ENCODE measurements at regions not wholly inside any gene's neighbourhood (a gene's known extent, or its start where the extent isn't known, plus 50 kb on each side); places are given as distances from the start of the nearest gene placed in this dataset.

DNA sequence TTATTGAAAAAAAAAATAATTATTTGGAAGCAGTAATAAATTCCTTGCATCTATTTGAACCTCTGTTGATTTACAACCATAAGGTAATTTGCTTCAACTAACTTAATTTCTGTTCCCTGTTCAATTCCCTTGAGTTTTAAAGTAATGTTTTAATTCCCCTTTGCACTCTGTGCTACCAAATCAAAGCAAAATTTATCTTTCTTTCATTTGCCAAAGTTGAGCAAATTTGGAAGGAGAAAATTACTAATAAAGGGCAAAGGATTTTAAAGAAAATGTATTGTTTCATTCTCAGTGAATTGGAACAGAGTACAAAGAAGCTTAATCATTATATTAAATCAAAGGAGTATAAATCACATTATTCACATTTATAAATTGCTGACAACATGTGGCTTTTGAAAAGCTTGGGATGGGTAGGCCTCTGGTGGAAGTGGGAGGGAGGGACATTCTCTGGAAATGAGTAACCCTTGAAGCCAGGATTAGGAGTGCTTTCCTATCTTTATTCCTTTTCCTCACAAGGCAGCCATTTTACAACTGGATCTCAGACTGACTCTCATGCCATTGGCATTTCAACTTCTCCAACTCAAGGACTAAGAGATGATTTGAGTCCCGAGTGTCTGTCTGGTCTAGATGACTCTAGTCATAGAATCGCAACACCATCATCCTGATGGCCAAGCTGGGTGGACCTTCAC is 331.6 kb upstream of the DUSP10 start:
- H3K4me1 ChIP-seq (ENCODE audit: control insufficient read depth in 1 of 2, insufficient read depth in 2 of 2, low read length in 2 of 2) = no peaks in the 10 kb centered on the region
- H3K9me3 ChIP-seq (ENCODE audit: control insufficient read depth in 1 of 2, low read length in 2 of 2) = no peaks in the 10 kb centered on the region
- H3K36me3 ChIP-seq (ENCODE audit: control insufficient read depth in 1 of 2, insufficient read depth in 2 of 2, low read length in 2 of 2) = no peaks in the 10 kb centered on the region
- no peak overlapping the region for H3K27ac ChIP-seq (ENCODE audit: low read length)
- H3K4me3 ChIP-seq (ENCODE audit: low read depth in 1 of 2, low read length in 2 of 2) = no peak overlapping the region
- no peaks in the 10 kb centered on the region for H3K27me3 ChIP-seq (ENCODE audit: low read depth, low read length)

DNA sequence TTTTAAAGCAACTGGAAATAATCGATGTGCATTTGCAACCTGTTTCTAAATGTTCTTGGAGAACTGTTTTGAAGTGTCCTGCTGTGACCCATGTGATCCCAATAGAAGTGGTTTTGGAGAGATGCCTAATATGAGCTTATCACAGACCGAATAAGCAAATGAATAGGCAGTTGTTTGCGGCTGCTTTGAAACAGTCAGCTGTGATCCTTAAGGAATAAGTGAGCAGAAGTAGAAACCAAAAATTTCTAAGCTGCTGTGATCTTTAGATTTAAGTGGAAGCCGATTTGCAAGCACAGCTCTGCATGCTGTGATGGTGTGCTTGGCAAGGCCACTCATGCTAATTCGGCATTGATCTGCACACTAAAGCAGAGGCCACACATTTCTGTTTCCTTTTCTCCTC is 329.5 kb upstream of the DUSP10 start:
- Histone ChIP-seq H3K27me3 (ENCODE audit: low read depth, low read length) (no peaks in the 10 kb centered on the region), H3K9me3 (ENCODE audit: control insufficient read depth in 1 of 2, low read length in 2 of 2) (no peaks in the 10 kb centered on the region), H3K36me3 (ENCODE audit: control insufficient read depth in 1 of 2, insufficient read depth in 2 of 2, low read length in 2 of 2) (no peaks in the 10 kb centered on the region), H3K27ac (ENCODE audit: low read length) (no peak overlapping the region), H3K4me1 (ENCODE audit: control insufficient read depth in 1 of 2, insufficient read depth in 2 of 2, low read length in 2 of 2) (no peaks in the 10 kb centered on the region), H3K4me3 (ENCODE audit: low read depth in 1 of 2, low read length in 2 of 2) (no peak overlapping the region)

DNA sequence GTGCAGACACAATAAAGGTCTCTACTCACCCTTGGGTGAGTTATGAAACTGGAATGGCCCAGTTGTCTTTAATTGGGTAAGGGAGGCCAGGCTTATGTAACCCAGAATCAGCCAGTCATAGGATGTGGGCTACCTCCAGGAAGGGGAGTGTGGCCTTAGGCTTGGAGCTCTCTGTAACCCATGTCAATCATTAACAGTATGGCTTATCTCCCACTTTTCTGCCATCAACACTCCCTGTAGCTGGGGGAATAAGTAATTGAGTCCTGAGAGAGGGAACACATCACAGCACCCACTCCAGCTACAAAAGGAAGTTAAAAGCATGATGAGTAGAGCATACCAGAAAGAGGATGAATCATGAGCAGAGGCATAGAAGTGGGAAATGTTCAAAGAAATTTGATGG is 327.0 kb upstream of the DUSP10 start:
- Histone ChIP-seq H3K9me3 (ENCODE audit: control insufficient read depth in 1 of 2, low read length in 2 of 2) (peaks cover 0 to 5% of the 10 kb centered on the region in 2 donors), H3K27me3 (ENCODE audit: low read depth, low read length) (no peaks in the 10 kb centered on the region), H3K4me1 (ENCODE audit: control insufficient read depth in 1 of 2, insufficient read depth in 2 of 2, low read length in 2 of 2) (no peaks in the 10 kb centered on the region), H3K4me3 (ENCODE audit: low read depth in 1 of 2, low read length in 2 of 2) (no peak overlapping the region), H3K27ac (ENCODE audit: low read length) (no peak overlapping the region), H3K36me3 (ENCODE audit: control insufficient read depth in 1 of 2, insufficient read depth in 2 of 2, low read length in 2 of 2) (no peaks in the 10 kb centered on the region)

DNA sequence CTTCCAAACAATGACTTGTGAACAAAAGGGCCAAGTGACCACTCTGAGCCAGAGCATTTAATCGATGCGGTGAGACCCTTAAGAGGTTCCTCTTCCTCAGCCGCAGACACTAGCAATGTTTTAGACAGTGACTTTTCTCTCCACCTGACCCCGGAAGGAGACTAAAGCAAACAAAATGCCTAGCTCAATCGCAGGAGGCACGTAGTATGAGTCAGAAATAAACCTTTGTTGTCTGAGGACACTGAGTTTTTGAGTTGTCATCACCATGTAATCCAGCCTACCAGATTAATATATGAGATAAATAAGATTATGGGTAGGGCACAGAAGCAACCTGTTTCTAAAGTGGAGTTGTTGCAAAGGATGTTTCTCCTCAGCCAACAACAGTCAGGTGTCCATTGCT is 326.2 kb upstream of the DUSP10 start:
- no peak overlapping the region for H3K27ac ChIP-seq (ENCODE audit: low read length)
- H3K36me3 ChIP-seq (ENCODE audit: control insufficient read depth in 1 of 2, insufficient read depth in 2 of 2, low read length in 2 of 2) = no peaks in the 10 kb centered on the region
- H3K9me3 ChIP-seq (ENCODE audit: control insufficient read depth in 1 of 2, low read length in 2 of 2) = peaks cover 0 to 5% of the 10 kb centered on the region in 2 donors
- H3K27me3 ChIP-seq (ENCODE audit: low read depth, low read length) = no peaks in the 10 kb centered on the region
- H3K4me1 ChIP-seq (ENCODE audit: control insufficient read depth in 1 of 2, insufficient read depth in 2 of 2, low read length in 2 of 2) = no peaks in the 10 kb centered on the region
- no peak overlapping the region for H3K4me3 ChIP-seq (ENCODE audit: low read depth in 1 of 2, low read length in 2 of 2)

DNA sequence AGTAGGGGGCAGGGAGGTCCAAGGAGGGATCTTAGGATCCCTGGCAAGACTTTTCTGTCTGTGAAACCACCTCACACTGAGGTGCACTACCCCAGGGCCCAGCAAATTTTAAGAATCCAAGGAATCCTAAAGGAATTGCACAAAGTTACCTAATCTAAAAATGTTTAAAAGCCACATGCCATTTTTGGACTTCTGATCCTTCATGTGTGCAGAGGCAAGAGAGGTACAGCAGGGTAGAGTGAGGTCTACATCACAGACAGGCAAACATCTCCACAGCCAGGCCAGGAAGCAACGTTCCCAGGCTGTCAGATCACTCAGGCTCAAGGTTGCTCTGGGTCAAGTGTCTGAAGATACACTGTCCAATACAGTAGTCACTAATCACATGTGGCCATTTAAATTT is 324.6 kb upstream of the DUSP10 start:
- Histone ChIP-seq H3K9me3 (ENCODE audit: control insufficient read depth in 1 of 2, low read length in 2 of 2) (peaks cover 0 to 5% of the 10 kb centered on the region in 2 donors), H3K4me3 (ENCODE audit: low read depth in 1 of 2, low read length in 2 of 2) (no peak overlapping the region)

DNA sequence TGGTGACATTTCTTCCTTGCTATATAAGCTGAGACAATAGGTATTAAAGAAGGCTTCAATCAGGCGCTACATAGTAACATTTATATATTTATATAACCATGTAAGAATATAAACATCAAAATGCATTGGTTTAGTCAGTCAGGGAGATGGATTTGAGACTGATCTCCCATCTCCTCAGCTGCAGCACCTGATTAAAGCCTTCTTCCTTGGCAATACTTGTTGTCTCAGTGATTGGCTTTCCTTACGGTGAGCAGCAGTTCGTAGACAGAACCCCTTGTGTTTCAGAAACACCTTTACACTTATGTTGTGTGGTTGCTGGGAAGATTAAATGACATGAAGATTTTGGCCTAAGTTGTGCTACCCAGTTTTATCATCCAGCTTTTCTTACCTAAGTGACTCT is 323.3 kb upstream of the DUSP10 start:
- no peaks in the 10 kb centered on the region for H3K27me3 ChIP-seq (ENCODE audit: low read depth, low read length)
- no peak overlapping the region for H3K27ac ChIP-seq (ENCODE audit: low read length)
- no peaks in the 10 kb centered on the region for H3K36me3 ChIP-seq (ENCODE audit: control insufficient read depth in 1 of 2, insufficient read depth in 2 of 2, low read length in 2 of 2)
- peaks cover 0 to 5% of the 10 kb centered on the region in 2 donors for H3K9me3 ChIP-seq (ENCODE audit: control insufficient read depth in 1 of 2, low read length in 2 of 2)
- no peaks in the 10 kb centered on the region for H3K4me1 ChIP-seq (ENCODE audit: control insufficient read depth in 1 of 2, insufficient read depth in 2 of 2, low read length in 2 of 2)
- H3K4me3 ChIP-seq (ENCODE audit: low read depth in 1 of 2, low read length in 2 of 2) = no peak overlapping the region

More for the DNA sequence above, 324.6 kb upstream of the DUSP10 start:
- H3K27me3 ChIP-seq (ENCODE audit: low read depth, low read length) = no peaks in the 10 kb centered on the region
- no peaks in the 10 kb centered on the region for H3K4me1 ChIP-seq (ENCODE audit: control insufficient read depth in 1 of 2, insufficient read depth in 2 of 2, low read length in 2 of 2)
- no peak overlapping the region for H3K27ac ChIP-seq (ENCODE audit: low read length)
- H3K36me3 ChIP-seq (ENCODE audit: control insufficient read depth in 1 of 2, insufficient read depth in 2 of 2, low read length in 2 of 2) = no peaks in the 10 kb centered on the region

DNA sequence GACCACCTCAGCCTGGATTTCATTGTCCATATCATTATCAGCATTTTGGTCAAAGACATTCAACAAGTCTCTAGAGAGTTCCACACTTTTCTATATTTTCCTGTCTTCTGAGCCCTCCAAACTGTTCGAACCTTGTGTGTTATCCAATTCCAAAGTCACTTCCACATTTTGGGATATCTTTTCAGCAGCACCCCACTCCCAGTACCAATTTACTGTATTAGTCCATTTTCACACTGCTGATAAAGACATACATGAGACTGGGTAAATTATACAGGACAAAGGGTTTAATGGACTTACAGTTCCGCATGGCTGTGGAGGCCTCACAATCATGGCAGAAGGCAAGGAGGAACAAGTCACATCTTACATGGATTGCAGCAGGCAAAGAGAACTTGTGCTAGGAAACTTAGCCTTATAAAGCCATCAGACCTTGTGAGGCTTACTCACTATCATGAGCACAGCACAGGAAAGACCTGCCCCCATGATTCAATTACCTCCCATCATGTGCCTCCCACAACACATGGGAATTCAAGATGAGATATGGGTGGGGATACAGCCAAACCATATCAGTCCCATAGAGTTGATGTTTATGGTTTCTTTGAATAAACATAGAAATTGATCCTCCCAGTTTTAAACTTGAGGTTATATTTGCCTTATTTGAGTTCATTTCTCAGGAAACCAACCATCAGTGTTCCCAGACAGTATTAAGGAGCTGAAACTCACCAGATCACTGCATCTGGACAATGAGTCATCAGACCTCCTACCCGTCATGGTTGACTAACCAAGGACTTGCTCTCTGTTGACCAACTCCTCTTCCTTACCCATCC is 322.7 kb upstream of the DUSP10 start:
- H3K4me1 ChIP-seq (ENCODE audit: control insufficient read depth in 1 of 2, insufficient read depth in 2 of 2, low read length in 2 of 2) = no peaks in the 10 kb centered on the region
- no peak overlapping the region for H3K4me3 ChIP-seq (ENCODE audit: low read depth in 1 of 2, low read length in 2 of 2)
- no peaks in the 10 kb centered on the region for H3K36me3 ChIP-seq (ENCODE audit: control insufficient read depth in 1 of 2, insufficient read depth in 2 of 2, low read length in 2 of 2)
- no peak overlapping the region for H3K27ac ChIP-seq (ENCODE audit: low read length)
- peaks cover 0 to 5% of the 10 kb centered on the region in 2 donors for H3K9me3 ChIP-seq (ENCODE audit: control insufficient read depth in 1 of 2, low read length in 2 of 2)
- H3K27me3 ChIP-seq (ENCODE audit: low read depth, low read length) = no peaks in the 10 kb centered on the region

DNA sequence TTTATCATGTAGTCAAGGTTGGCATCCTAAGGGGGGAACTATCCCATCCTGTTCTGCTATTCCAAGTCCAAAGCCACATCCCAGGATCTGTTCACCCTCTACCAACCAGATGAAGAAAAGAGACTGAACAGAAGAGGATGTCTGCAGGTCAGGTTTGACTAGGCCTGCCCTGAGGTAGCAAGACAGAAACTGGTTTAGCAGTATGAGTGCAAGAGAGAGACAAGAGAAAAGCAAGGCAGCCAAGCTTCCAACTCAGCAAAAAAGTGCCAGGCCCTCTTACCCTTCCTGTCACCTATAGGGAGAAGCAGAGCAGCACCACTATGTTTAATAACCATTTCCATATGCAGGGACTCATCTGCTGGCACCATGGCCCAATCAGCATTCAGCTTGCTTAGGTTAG is 320.8 kb upstream of the DUSP10 start:
- no peaks in the 10 kb centered on the region for H3K4me1 ChIP-seq (ENCODE audit: control insufficient read depth in 1 of 2, insufficient read depth in 2 of 2, low read length in 2 of 2)
- peaks cover 0 to 5% of the 10 kb centered on the region in 2 donors for H3K9me3 ChIP-seq (ENCODE audit: control insufficient read depth in 1 of 2, low read length in 2 of 2)
- no peaks in the 10 kb centered on the region for H3K36me3 ChIP-seq (ENCODE audit: control insufficient read depth in 1 of 2, insufficient read depth in 2 of 2, low read length in 2 of 2)
- H3K4me3 ChIP-seq (ENCODE audit: low read depth in 1 of 2, low read length in 2 of 2) = no peak overlapping the region
- no peaks in the 10 kb centered on the region for H3K27me3 ChIP-seq (ENCODE audit: low read depth, low read length)
- no peak overlapping the region for H3K27ac ChIP-seq (ENCODE audit: low read length)

DNA sequence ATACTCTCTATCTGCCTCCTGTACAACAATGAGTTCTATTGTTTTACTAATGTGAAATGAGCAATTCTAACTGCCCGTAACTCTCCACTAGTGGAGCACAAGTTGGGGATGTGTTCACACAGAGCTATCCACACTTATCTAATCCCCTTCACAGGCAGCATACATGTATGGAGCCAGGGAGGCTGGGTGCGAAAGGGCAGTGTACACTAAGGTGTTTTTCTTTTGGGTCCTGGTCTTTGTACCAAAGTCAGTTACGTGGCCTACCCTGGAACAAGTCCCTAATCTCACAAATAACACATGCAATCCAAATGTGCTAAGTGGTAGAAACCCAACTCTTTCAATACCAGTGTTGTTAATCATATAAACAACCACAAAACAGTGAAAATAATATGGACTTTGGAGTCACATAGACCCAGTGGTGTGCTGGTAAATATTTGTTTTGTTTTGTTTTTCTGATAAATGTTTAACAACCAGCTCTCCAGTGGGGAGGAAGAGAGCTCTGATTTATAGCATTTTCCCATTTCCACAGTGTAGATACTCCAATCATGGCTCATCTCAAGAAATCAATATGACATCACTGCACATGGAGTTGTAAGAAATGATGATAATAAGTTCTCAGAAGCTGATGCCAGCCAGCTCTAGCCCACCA is 319.9 kb upstream of the DUSP10 start:
- Histone ChIP-seq H3K9me3 (ENCODE audit: control insufficient read depth in 1 of 2, low read length in 2 of 2) (peaks cover 0 to 5% of the 10 kb centered on the region in 2 donors), H3K4me1 (ENCODE audit: control insufficient read depth in 1 of 2, insufficient read depth in 2 of 2, low read length in 2 of 2) (no peaks in the 10 kb centered on the region), H3K27ac (ENCODE audit: low read length) (no peak overlapping the region), H3K4me3 (ENCODE audit: low read depth in 1 of 2, low read length in 2 of 2) (no peak overlapping the region), H3K36me3 (ENCODE audit: control insufficient read depth in 1 of 2, insufficient read depth in 2 of 2, low read length in 2 of 2) (no peaks in the 10 kb centered on the region), H3K27me3 (ENCODE audit: low read depth, low read length) (no peaks in the 10 kb centered on the region)

DNA sequence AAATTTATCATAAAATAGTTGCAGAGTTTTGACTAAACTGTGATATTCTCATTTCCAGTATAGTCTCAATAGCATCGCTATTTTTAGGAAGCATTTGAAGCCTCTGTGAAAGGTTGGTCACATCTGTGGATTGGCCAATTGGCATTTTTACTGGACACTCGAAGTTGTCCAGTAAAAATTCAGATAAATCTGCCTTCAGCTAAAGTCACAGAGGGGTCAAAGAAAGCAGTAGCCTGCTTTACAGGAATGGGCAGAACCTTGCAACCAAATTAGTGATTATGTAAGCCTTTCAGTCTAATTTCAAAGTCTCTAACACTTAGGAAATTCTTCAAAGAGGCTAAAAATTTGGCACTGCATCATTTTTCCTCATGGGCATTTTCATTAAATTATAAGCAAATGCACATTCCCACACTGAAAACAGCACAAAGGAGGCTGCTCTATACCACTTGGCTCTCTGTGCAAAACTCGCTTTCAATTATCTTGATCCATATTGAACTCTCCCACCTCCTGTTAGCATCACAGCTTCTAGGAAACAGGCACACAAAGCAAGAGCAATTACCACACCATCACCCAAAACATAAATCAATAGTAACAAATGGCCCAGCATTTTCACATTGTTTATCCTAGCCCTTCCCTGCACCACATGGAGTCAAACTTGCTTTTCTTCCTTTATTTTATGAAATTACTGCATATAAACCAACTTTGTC is 318.5 kb upstream of the DUSP10 start:
- no peaks in the 10 kb centered on the region for H3K36me3 ChIP-seq (ENCODE audit: control insufficient read depth in 1 of 2, insufficient read depth in 2 of 2, low read length in 2 of 2)
- H3K27me3 ChIP-seq (ENCODE audit: low read depth, low read length) = no peaks in the 10 kb centered on the region
- no peaks in the 10 kb centered on the region for H3K4me1 ChIP-seq (ENCODE audit: control insufficient read depth in 1 of 2, insufficient read depth in 2 of 2, low read length in 2 of 2)
- H3K27ac ChIP-seq (ENCODE audit: low read length) = no peak overlapping the region
- peaks cover 0 to 5% of the 10 kb centered on the region in 2 donors for H3K9me3 ChIP-seq (ENCODE audit: control insufficient read depth in 1 of 2, low read length in 2 of 2)
- H3K4me3 ChIP-seq (ENCODE audit: low read depth in 1 of 2, low read length in 2 of 2) = no peak overlapping the region

DNA sequence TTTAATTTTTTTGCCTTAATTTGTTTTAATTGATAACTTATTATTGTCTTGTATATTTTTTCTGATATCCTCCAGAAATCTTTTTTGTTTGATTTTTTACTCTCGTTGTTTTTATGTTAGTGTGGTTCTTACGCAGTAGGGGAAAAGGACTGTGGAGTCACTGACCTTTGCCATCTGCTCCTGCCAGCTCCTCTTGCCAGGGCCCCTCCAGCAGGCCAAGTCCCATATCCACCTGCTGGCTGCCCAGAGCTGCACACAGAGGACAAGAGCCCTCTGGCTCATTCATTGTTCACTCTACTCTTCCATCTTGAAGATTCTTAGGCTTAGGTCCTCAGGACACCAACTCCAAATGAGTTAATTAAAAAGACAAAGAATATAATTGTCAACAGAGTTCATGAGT is 316.4 kb upstream of the DUSP10 start:
- no peaks in the 10 kb centered on the region for H3K9me3 ChIP-seq (ENCODE audit: control insufficient read depth in 1 of 2, low read length in 2 of 2)
- H3K36me3 ChIP-seq (ENCODE audit: control insufficient read depth in 1 of 2, insufficient read depth in 2 of 2, low read length in 2 of 2) = no peaks in the 10 kb centered on the region
- no peak overlapping the region for H3K27ac ChIP-seq (ENCODE audit: low read length)
- H3K4me3 ChIP-seq (ENCODE audit: low read depth in 1 of 2, low read length in 2 of 2) = no peak overlapping the region
- H3K27me3 ChIP-seq (ENCODE audit: low read depth, low read length) = no peaks in the 10 kb centered on the region
- H3K4me1 ChIP-seq (ENCODE audit: control insufficient read depth in 1 of 2, insufficient read depth in 2 of 2, low read length in 2 of 2) = no peaks in the 10 kb centered on the region
